DOHH2 (cell line): ENCODE measurements at regions not wholly inside any gene's neighbourhood (a gene's known extent, or its start where the extent isn't known, plus 50 kb on each side); places are given as distances from the start of the nearest gene placed in this dataset.

Source experiments
- H3F3A ChIP-seq: fragments of 200-600 bp; sonication (generic), shearing (Covaris generic); 2 replicates; pipeline ENCODE4 v1.6.0; 2016; ENCODE audit warnings: antibody characterized with exemption, mild to moderate bottlenecking; ENCODE audit not compliant: control insufficient read depth, insufficient read depth
- H3K27ac ChIP-seq: fragments of 200-600 bp; sonication (generic); 2 replicates; pipeline ENCODE4 v1.5.1; 2014; ENCODE audit warnings: low read depth, mild to moderate bottlenecking, low read length, moderate library complexity
- H3K27me3 ChIP-seq: fragments of 200-600 bp; sonication (generic); 2 replicates; pipeline ENCODE4 v1.6.1; 2014; ENCODE audit warnings: mild to moderate bottlenecking, low read length, mixed read lengths; ENCODE audit not compliant: control insufficient read depth
- H3K36me3 ChIP-seq: fragments of 200-600 bp; sonication (generic); 2 replicates; pipeline ENCODE4 v1.6.1; 2014; ENCODE audit warnings: mild to moderate bottlenecking, low read length, moderate library complexity, mixed read lengths; ENCODE audit not compliant: control insufficient read depth
- H3K4me1 ChIP-seq: fragments of 200-600 bp; sonication (generic); 2 replicates; pipeline ENCODE4 v1.6.1; 2014; ENCODE audit warnings: mild to moderate bottlenecking, low read length, mixed read lengths; ENCODE audit not compliant: control insufficient read depth
- H3K4me2 ChIP-seq: fragments of 200-600 bp; sonication (generic); 2 replicates; pipeline ENCODE4 v1.6.0; 2014; ENCODE audit warnings: mild to moderate bottlenecking, low read length, moderate library complexity
- H3K4me3 ChIP-seq: fragments of 200-600 bp; sonication (generic); 2 replicates; pipeline ENCODE4 v1.5.1; 2014; ENCODE audit warnings: mild to moderate bottlenecking, low read length, mixed read lengths
- H3K79me2 ChIP-seq: fragments of 200-600 bp; sonication (generic); 2 replicates; pipeline ENCODE4 v1.6.1; 2014; ENCODE audit warnings: mild to moderate bottlenecking, low read length, mixed read lengths; ENCODE audit not compliant: control insufficient read depth
- H3K9me2 ChIP-seq: fragments of 200-600 bp; sonication (generic); replicated peaks from 2 replicates; pipeline ENCODE4 v1.6.1; 2014; ENCODE audit warnings: mild to moderate bottlenecking, low read length, mixed read lengths; ENCODE audit not compliant: control insufficient read depth
- H3K9me3 ChIP-seq: fragments of 200-600 bp; sonication (generic); 2 replicates; pipeline ENCODE4 v1.6.1; 2014; ENCODE audit warnings: antibody characterized with exemption, low read length, mixed read lengths; ENCODE audit not compliant: control insufficient read depth, insufficient read depth
- H4K20me1 ChIP-seq: fragments of 200-600 bp; sonication (generic); 2 replicates; pipeline ENCODE4 v1.6.0; 2014; ENCODE audit warnings: low read depth, mild to moderate bottlenecking, antibody characterized with exemption, low read length, moderate library complexity; ENCODE audit not compliant: control insufficient read depth, insufficient read depth
- EZH2phosphoT487 ChIP-seq: fragments of 200-600 bp; sonication (generic); IDR thresholded peaks from 2 replicates; pipeline ENCODE4 v1.6.1; 2017; ENCODE audit warnings: borderline replicate concordance, mild to moderate bottlenecking, antibody characterized with exemption, low read length, moderate library complexity, mixed read lengths
- TF ChIP-seq, protein P1 (sequence below): fragments of 200-600 bp; sonication (generic); IDR thresholded peaks from one replicate; pipeline ENCODE4 v1.5.1; 2014; ENCODE audit warnings: antibody characterized with exemption, mild to moderate bottlenecking, low read depth, low read length; ENCODE audit not compliant: poor library complexity, severe bottlenecking

DNA sequence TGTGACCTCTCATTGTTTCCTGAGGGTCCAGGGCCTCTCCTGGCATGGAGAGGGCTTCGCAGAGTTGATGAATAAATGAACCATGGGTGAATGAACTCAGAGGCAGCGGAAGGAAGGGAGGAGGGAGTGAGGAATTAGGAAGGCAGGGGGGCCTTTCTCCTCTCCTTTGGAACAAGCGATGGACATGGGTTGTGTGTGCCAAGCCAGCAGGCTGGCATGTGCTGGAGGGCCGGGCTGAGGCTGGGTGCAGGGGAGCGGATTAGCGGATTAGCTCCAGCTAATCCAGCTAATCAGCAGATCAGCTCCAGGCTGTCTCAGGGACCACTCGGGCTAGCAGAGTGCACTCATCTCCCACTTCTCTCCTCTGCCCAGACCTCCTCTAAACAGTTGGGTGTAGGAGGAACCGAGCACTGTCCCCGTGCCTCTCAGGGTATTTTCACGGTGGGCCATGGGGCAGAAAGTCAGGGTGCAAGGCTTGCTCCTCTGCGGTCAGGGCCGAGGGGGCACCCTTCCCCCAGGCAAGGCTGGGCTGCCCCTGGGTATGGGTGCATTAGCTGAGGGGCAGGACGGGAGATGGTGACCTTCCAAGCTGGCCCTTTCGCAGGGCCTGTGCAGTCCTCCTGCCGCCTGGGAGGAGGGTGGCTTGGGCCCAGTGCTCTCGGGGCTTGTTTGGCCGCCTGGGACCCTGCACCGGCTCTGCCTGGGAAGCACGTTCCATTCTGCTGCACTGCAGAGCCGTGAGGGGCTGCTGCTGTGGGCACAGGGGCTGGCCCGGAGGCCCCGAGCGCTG is 120.3 kb upstream of the B3GAT1 start:
- Histone ChIP-seq H3K36me3 (no peaks in the 10 kb centered on the region), H3K27me3 (no peaks in the 10 kb centered on the region), H3K4me2 (no peak overlapping the region), H3K9me2 (no peaks in the 10 kb centered on the region), H3F3A (no peaks in the 10 kb centered on the region), H3K27ac (no peak overlapping the region), H4K20me1 (no peaks in the 10 kb centered on the region), H3K79me2 (no peaks in the 10 kb centered on the region), H3K9me3 (no peaks in the 10 kb centered on the region), H3K4me1 (no peaks in the 10 kb centered on the region), H3K4me3 (no peak overlapping the region)
- TF ChIP-seq, protein P1, sequence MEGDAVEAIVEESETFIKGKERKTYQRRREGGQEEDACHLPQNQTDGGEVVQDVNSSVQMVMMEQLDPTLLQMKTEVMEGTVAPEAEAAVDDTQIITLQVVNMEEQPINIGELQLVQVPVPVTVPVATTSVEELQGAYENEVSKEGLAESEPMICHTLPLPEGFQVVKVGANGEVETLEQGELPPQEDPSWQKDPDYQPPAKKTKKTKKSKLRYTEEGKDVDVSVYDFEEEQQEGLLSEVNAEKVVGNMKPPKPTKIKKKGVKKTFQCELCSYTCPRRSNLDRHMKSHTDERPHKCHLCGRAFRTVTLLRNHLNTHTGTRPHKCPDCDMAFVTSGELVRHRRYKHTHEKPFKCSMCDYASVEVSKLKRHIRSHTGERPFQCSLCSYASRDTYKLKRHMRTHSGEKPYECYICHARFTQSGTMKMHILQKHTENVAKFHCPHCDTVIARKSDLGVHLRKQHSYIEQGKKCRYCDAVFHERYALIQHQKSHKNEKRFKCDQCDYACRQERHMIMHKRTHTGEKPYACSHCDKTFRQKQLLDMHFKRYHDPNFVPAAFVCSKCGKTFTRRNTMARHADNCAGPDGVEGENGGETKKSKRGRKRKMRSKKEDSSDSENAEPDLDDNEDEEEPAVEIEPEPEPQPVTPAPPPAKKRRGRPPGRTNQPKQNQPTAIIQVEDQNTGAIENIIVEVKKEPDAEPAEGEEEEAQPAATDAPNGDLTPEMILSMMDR, result no peak
- no peak for TF ChIP-seq EZH2phosphoT487

GRCh38 chr11:134531327-134532130 is 119.5 kb upstream of the B3GAT1 start:
- Histone ChIP-seq H3K27ac (no peak overlapping the region), H3K4me2 (no peak overlapping the region), H3F3A (no peaks in the 10 kb centered on the region)

DNA sequence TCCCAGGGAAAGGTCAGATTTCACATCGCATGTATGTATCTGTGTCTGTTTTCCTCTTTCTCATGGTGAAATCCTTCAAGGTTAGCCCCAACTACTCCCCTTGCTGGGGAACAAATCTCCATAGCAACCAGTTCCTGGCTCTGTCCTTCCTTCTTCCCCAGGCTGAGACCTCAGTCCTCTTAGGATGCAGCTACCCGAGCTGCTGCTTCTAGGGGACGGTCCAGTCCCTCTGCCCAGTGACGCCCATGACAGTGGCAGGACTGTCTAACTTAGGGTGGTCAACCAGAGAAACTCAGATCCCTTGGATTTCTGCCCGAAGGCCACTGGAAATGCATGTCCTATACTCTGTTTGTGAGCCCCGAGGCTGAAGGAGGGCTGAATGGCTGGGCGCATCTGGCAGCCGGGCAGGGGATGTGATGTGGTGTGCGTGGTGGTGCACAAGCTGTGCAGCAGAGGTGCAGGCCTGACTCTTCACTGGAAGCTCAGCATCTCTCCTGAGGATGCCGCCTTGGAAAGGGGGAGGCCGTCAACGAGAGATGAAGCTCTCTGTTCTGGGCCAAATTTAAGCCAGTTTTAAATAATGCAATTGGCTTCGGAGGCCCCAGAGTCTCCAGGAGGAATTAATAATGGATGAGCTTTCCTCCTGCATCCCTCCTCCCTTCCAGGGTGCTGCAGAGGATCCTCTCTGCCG is 118.7 kb upstream of the B3GAT1 start:
- Histone ChIP-seq H4K20me1 (no peaks in the 10 kb centered on the region), H3K79me2 (no peaks in the 10 kb centered on the region), H3K9me3 (no peaks in the 10 kb centered on the region), H3K9me2 (no peaks in the 10 kb centered on the region), H3K36me3 (no peaks in the 10 kb centered on the region), H3K4me3 (no peak overlapping the region), H3K4me1 (no peaks in the 10 kb centered on the region), H3F3A (no peaks in the 10 kb centered on the region), H3K4me2 (no peak overlapping the region), H3K27me3 (no peaks in the 10 kb centered on the region), H3K27ac (no peak overlapping the region)
- no peak for TF ChIP-seq EZH2phosphoT487
- TF ChIP-seq, protein P1, result no peak

More at GRCh38 chr11:134531327-134532130, 119.5 kb upstream of the B3GAT1 start:
- Histone ChIP-seq H3K9me3 (no peaks in the 10 kb centered on the region), H3K27me3 (no peaks in the 10 kb centered on the region), H3K9me2 (no peaks in the 10 kb centered on the region), H3K4me3 (no peak overlapping the region), H3K4me1 (no peaks in the 10 kb centered on the region), H4K20me1 (no peaks in the 10 kb centered on the region), H3K36me3 (no peaks in the 10 kb centered on the region), H3K79me2 (no peaks in the 10 kb centered on the region)
- TF ChIP-seq EZH2phosphoT487, result no peak
